ENCODE measurements at regions not wholly inside any gene's neighbourhood (a gene's known extent, or its start where the extent isn't known, plus 50 kb on each side); places are given as distances from the start of the nearest gene placed in this dataset.
A peak's percentile ranks its signal among the peaks of the same experiment; 100 is the strongest.

GRCh38 chr2:234341306-234341985 is 155.4 kb downstream of the ARL4C start:
- DNase-seq (ENCODE audit: low read depth in 2 of 2): no peak

GRCh38 chr2:234339501-234339900 is 157.4 kb downstream of the ARL4C start:
- DNase-seq (ENCODE audit: low read depth in 2 of 2): no peak

DNA sequence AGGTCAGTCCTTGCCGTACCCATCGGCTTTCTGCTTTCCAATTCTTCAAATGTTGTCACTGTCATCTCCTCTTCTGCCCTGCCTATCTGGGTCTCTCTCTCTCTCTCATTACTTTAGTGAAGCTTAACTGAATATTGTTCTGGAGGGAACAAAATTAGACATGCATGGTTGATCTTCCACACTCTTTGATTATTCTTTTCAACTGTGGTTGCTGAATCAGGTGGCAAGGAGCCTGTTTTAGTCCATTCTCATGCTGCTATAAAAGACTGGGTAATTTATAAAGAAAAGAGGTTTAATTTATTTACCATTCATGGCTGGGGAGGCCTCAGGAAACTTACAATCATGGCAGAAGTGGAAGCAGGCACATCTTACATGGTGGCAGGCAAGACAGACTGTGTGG is 157.9 kb downstream of the ARL4C start:
- no peak for DNase-seq (ENCODE audit: low read depth in 2 of 2)

DNA sequence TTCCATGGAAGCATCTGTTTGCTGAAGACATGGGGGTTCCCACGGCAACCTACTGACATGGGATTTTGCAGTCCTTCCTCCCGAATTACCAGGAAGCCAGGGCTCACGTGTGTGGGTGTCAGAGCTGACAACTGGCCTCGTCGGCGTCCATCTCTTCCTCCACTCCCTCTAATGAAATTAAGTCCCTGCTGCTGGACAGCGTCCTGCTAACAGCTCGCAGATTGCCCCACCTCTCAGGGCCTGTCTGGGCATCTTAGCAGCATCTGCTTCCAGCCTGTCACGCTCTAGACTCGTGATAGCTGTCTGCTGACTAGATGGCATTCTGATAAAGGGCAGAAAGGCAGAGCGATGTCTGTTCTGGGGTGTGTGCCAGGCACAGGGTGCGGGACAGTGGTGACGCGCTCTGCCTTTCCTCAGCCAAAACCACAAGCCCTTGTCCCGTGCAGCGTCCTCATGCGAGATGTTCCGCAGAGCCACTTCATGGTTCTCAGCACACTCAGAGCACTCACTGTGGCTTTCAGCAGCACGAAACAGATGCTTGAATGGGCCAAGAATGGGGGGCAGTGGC is 161.1 kb downstream of the ARL4C start:
- peak; percentile 51 to 64 for DNase-seq (ENCODE audit: low read depth in 2 of 2)

DNA sequence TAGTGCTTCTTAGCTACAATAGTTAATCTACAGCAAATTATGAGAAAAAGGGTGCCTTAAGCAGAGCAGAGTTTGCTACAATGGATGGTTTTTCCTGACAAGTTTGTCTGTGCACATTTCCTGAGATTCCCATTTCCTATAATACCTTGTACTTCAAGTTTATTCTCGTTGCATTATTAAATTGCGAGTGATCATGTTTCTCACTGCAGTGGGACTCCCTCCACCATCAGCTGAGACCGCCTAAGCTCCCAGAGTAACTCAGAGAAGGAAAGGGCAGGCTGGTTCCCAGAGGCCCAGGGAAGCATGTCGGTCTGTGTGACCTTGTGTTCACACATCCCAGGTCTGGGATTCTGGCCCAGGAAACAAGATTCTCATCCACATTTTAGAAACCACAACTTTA is 162.1 kb downstream of the ARL4C start:
- DNase-seq (ENCODE audit: low read depth in 2 of 2): no peak

GRCh38 chr2:234334151-234334550 is 162.7 kb downstream of the ARL4C start:
- DNase-seq (ENCODE audit: low read depth in 2 of 2): peak; percentile 43 to 61

GRCh38 chr2:234333168-234334130 is 163.4 kb downstream of the ARL4C start:
- no peak for DNase-seq (ENCODE audit: low read depth in 2 of 2)

DNA sequence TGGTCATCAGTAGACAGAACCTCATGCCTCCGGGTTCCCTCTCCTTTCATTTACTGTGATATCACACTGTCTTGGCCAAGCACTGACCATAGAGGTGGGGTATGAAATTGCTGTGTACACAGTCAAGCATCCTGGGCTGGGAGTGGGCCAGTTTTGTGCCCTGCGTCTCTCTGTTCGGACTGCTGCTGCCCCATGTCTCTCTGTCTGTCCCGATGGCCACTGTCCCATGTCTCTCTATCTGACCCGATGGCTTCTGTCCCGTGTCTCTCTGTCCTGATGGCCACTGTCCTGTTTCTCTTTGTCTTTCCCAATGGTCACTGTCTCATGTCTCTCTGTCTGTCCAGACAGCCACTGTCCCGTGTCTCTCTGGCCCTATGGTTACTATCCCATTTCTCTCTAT is 164.9 kb downstream of the ARL4C start:
- no peak for DNase-seq (ENCODE audit: low read depth in 2 of 2)

- no peak for DNase-seq (ENCODE audit: low read depth in 2 of 2)
Observed at GRCh38 chr2:234331566-234331965, 165.3 kb downstream of the ARL4C start.

GRCh38 chr2:234330902-234331301 is 166.0 kb downstream of the ARL4C start:
- no peak for DNase-seq (ENCODE audit: low read depth in 2 of 2)

- DNase-seq (ENCODE audit: low read depth in 2 of 2): no peak
Observed at GRCh38 chr2:234329202-234329960, 167.5 kb downstream of the ARL4C start.

GRCh38 chr2:234328444-234328990 is 168.4 kb downstream of the ARL4C start:
- DNase-seq (ENCODE audit: low read depth in 2 of 2): no peak

DNA sequence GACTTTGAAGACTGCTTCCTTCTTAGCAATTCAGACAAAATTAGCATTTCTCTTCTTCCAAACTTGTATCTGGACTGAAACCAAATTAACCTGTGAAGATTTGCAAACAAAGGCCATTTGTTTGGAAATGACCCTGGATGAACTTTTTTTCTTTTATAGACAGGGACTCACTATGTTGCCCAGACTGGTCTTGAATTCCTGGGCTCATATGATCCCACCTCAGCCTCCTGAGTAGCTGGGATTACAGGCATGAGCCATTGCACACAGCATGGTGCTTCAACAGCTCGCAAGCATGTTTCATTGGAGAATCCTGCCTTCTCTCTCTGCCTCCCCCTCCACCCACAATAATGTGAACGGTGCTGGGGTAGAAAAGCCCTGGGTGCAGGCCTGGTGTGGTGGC is 170.2 kb downstream of the ARL4C start:
- DNase-seq (ENCODE audit: low read depth in 2 of 2): no peak

- no peak for DNase-seq (ENCODE audit: low read depth in 2 of 2)
Observed at GRCh38 chr2:234324116-234324515, 172.8 kb downstream of the ARL4C start.

DNA sequence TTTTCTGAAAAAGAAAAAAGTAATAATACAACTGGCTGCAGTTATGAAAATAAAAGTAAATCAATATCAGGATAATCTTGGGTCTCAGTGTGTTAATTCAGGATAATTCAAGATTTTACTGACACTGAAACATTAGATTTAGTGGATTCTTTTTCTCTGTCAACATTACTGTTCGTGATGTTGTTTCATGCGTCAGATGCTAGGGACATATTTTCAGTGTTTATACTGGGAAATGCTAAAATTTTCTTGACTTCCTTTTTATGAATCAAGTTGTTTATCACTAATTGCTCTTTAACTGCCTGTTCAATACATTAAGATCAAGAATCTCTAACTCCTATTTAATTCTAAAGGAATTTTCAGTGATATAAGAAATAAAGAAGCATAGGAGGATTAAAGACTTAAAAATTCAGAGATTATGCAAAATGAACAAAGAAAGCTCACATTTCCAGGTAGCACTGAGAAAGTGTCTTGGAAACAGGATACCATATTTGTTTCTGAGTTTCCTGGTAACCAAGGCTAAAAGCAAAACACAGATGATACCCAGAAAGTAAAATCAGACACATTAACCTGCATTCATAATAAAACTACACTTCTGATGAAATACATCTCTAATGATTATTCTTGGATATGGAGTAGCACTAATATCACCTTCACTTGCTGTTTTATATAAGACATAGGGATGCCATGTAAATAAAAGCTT is 174.0 kb downstream of the ARL4C start:
- DNase-seq (ENCODE audit: low read depth in 2 of 2): no peak

DNA sequence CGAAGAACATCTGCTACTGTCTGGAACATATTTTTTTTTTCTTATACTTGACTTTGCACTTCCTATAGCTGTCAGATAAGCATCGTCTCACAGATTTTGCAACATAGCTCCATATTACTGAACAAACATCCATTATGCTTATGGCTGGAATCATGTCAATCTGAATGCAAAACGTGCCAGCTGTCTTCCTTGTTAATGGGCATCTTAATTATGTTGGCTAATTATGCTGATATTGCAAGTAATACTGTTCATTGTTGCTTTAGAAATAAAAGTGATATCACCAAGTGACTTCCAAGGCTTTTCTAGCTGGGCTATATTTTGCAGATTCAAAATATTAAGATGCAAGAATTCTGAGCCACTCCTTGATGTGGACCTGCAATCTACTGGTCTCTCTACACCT is 176.8 kb downstream of the ARL4C start:
- no peak for DNase-seq (ENCODE audit: low read depth in 2 of 2)

- no peak for DNase-seq (ENCODE audit: low read depth in 2 of 2)
Observed at GRCh38 chr2:234318361-234318760, 178.5 kb downstream of the ARL4C start.

DNA sequence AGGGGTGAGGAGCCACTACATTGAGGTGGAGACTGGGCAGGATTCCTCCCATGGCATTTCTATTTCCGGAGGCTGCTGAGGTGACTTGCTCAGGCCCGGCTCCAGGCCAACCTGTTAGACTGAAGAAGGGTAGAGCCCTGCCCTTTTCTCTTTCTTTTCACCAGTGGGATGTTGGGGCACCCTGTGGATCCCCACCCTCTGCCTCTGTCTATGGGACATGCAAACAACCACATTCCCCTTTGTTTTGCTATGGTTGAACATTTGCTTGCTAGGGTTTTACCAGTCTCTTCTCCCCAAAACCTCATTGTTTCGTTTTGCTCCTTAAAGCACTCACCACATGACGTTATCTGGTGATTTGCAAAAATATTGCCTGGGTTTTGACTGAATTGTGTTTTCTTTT is 183.3 kb downstream of the ARL4C start:
- no peak for DNase-seq (ENCODE audit: low read depth in 2 of 2)

GRCh38 chr2:234310166-234310565 is 186.7 kb downstream of the ARL4C start:
- no peak for DNase-seq (ENCODE audit: low read depth in 2 of 2)

GRCh38 chr2:234309431-234309830 is 187.4 kb downstream of the ARL4C start:
- DNase-seq (ENCODE audit: low read depth in 2 of 2): no peak

GRCh38 chr2:234308813-234309195 is 188.1 kb downstream of the ARL4C start:
- peak in 1 of 2 donors; percentile 42 for DNase-seq (ENCODE audit: low read depth in 2 of 2)

All from dermis microvascular lymphatic vessel endothelial cell (primary cell).